H54 (cell line): ENCODE measurements at regions not wholly inside any gene's neighbourhood (a gene's known extent, or its start where the extent isn't known, plus 50 kb on each side); places are given as distances from the start of the nearest gene placed in this dataset.
A peak's percentile ranks its signal among the peaks of the same experiment; 100 is the strongest.

Source experiments
- DNase-seq: peaks from one replicate; pipeline ENCODE4 v3.0.0; 2011; ENCODE audit warnings: low spot score, mixed read lengths; ENCODE audit not compliant: insufficient read length
- FAIRE-seq: peaks from 3 replicates; lab custom pipeline; 2011; peaks lifted over from hg19 to GRCh38; lab: Jason Lieb, UNC
- POLR2A ChIP-seq: IDR thresholded peaks from 2 replicates; pipeline ENCODE4 v1.6.1; 2011; ENCODE audit warnings: low read depth, mild to moderate bottlenecking, low read length

DNA sequence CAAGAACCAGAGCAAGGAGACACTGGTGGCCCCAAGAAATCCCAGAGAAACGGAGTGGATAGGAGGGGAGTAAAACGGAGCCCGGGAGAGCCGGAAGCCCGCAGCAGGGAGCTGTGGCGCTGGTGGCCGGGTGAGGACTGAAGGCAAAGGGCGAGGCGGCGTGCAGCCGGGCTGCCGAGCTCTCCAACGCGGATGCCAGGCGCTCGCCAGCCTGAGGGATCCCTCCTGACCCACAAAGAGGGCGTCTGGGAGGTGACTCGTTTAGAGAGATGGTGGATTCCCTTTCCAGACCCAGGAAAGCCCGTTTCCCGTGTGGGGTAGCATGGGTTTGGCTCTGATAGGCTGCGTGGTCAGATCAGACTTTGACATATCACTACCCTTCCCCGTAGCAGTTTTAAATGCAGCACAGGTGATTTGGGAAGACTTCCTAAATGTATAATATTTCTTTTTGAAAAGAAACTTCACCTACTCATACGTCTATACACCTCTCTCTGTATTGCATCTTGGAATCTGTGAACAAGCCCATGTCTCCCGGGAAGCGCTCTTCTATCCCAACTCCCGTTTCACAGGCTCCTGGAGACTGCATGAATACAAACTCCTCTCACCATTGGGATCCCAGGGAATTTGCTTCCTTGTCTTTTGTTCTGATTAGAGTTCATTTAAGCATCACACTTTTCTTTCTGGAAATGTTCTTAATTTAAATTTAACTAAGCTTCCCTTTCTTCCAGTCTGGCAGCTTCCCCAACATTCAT, 158.1 kb downstream of the C9orf152 start:
- DNase-seq (no peak), FAIRE-seq (no peak)
- peak; percentile 31; the same call in 1 of the 2 replicates for TF ChIP-seq POLR2A

DNA sequence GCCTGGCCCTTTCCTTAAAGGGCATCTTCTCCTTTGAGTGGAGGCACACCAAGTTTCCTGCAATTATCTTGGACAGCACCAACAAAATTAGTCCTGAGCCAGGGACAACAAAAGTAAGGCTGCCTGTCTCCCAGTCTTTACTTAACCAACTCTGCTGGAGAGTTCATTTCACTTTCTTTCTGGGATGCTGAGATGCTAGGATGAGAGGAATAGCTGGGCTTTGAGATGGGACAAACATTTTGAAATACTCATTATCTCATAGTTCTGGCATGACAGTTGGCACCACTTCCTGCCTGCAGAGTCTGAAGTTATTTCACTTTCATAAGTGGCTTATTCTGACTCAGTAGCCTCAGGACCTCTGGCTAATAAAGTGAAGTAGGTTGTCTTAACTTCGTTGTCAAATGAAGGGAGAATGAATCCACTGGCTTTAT, 157.0 kb downstream of the C9orf152 start:
- FAIRE-seq (peak; percentile 94), DNase-seq (peak; percentile 56)
- no peak for TF ChIP-seq POLR2A

DNA sequence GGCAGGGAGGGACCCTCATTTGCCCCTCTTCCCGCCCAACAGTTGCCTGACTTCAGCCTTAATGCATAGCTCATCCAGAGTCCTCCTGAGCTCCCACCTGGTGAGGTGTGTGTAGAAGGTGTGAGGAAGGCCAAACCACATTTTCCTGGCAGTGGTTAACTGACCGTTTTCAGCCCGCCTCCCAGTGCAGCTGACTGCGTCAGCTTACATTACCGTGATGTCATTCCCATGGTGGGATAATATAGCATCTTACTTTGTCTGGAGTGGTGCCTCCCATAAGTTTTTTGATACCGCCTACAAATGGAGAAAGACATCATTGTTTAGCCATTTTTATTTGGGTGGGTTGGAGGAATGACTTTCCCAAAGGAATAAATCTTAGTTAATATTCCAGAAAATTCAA, 151.9 kb downstream of the C9orf152 start:
- TF ChIP-seq POLR2A: no peak
- FAIRE-seq (no peak), DNase-seq (no peak)

DNA sequence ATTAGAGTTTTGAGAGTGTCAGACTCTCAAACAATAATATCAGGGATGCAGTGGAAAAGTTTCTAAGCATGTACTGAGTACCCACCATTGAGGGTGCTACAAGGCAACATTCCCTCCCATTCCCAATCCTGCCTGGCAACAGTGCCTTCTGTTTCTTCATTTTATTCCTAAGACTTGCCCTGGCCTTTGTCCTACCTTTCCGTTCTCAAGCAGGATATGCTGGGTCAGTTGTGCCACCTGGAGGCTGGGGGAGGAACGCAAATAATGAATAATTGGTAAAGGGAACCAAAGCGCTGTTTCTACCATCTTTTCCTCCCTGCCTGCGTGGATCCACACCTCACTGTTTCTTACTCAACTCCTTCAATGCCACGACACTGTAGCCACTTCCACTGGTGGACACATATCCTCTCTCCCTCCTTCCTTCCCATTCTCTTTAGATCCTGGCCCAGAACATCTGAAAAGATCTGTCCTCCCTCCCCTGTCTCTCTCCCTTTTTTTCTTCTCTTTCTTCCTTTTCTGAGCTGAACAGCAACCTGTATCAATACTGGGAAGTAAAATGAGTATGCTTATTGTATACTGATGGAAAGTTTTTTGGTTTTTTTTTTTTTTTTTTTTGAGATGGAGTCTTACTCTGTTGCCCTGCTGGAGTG, 149.5 kb downstream of the C9orf152 start:
- DNase-seq (no peak), FAIRE-seq (peak; percentile 86)
- no peak for TF ChIP-seq POLR2A

DNA sequence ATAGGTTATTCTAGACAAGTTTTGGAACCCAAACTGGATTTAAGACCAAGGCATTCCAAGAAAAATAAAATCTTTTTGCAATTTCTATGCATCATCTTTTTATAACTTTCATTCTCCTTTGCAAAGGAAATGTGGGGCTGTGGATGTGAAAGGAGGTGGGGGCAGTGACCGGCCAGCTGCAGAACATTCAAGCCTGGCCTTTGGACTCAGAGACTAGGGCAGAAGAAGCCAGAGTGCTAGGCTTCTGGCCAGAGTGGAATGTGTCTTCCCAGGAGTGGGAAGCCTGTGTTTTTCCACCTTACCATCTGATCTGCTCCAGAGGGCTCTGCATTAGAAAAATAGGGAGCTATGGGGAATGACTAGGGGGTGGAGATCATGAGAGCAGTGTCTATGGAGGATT, 148.5 kb downstream of the C9orf152 start:
- FAIRE-seq (no peak), DNase-seq (no peak)
- no peak for TF ChIP-seq POLR2A

DNA sequence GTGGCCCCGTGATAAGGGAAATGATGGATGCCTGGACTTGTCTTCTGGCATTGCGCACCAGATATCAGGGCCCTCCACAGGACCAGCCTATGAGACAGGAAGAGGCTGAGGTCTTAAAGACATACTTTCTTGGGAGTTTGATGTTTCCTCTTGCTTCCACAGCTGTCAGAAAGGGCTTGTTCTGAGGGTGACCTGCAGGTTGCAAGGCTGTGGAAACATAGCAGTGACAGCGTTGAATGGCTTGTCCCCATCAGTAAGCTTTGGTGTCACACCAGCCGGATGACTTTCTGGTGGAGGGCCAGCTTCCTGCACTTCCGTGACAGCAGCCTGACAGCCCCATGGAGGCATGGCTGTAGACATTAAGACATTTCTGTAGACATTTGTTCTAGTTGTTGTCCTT, 143.2 kb downstream of the C9orf152 start:
- FAIRE-seq (no peak), DNase-seq (no peak)
- TF ChIP-seq POLR2A: no peak

DNA sequence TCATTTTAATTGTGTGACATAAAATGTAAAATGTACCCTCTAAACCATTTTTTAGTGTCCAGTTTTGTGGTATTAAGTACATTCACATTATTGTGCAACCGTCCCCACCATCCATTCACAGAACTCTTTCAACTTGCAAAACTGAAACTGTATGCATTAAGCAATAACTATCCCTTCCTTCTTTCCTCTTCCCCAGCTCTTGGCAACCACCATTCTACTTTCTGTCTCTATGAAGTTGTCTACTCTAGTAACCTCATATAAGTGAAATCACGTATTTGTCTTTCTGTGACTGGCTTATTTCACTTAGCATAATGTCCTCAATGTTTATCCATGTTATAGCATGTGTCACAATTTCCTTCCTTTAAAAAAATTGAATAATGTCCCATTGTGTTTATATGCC, 142.4 kb downstream of the C9orf152 start:
- TF ChIP-seq POLR2A: no peak
- FAIRE-seq: peak; percentile 15

DNA sequence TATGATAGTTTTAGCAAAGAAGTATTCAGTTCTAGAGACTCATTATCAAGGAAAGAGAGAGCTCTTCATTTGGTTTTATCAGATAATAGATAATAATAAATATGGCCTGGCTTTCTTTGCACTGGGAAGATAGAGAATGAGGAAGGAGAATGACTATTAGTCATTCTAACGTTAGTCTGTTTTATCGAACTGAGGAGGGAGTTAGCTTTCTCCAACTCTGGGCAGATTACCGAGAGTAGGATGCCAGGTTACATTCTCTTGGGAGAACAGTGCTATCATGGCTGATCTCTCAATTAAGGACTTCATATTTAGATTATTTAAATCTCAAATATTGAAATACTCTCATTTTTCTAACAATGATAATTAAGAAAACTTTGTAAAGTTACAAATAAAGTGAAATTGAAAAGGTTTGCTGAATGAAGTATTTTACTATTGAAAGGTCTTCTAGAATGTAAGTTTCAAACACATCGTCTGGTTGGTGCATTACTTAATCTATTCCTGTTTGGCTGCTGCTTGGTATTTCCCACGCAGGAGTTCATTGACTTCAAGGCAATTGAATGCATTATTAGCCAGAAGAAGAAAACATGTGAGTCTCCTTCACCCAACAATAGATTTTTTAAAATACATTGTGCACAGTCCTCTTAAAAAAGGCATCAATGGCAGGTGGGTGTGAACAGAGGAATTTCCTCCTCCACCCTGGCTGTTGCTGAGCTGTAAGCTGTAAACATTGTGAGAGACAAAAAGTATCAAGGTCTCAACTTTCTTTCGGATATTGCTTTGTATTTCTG, 140.8 kb downstream of the C9orf152 start:
- no peak for TF ChIP-seq POLR2A
- DNase-seq (no peak), FAIRE-seq (no peak)

More for the DNA sequence above, 142.4 kb downstream of the C9orf152 start:
- no peak for DNase-seq

DNA sequence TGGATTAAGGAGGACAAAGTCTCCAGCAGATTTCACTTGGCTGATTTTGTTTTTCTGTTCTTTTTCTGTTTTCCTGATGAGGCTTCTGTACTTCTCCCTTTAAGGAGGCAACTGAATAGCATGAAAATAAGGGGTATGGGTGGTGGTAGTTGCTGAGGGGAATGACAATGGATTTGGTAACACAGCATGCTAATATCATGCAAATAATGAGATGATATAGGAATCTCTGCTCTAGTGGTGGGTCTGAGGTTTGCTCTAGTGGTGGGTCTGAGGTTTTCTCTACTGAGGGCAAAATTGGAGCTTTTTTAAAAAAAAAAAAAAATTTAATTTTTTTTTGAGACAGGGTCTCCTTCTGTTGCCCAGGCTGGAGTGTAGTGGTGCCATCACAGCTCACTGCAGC, 139.7 kb downstream of the C9orf152 start:
- no peak for FAIRE-seq
- DNase-seq: no peak
- no peak for TF ChIP-seq POLR2A

DNA sequence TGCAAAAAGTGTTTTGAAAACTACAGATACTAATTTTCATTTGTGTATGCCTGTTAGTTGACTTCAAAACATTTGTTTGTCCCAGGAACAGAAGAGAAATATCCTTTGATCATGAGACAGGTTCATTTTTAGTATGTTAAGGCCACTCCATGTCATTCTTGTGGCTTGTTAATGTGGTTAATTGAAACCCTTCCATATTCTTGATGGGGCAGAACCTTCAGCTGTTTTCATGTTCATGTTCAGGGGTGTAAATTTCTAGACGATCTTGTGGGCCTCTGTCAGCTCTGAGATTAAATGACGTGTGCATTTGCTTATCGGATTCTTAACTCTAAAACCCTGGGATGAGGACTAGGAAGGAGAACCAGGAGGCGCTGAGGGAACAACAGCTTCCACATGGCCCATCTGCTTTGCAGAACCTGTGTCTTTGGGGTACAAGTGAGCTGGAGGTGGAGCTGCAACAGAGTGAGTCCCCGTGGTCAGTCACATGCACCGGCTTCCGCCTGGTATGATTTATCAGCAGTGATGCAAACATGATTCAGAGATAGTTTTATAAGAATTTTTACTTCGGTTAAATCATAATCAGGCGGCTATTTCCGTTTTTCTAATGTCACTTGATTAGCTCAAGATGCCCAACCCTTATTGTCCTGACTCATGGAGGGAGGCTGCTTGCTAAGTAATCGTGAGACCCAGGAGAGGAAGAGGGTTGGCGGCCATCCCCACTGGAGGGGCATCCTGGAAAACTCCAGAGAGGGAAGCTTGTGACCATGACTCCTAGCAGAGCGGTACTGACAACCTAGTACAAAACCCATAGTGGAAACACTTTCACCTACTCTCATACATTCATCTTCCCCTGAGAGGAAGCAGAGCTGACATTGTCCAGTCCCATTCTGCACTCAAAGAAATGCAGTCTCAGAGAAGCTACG, 138.4 kb downstream of the C9orf152 start:
- FAIRE-seq (peak; percentile 99), DNase-seq (peak; percentile 62)
- no peak for TF ChIP-seq POLR2A

DNA sequence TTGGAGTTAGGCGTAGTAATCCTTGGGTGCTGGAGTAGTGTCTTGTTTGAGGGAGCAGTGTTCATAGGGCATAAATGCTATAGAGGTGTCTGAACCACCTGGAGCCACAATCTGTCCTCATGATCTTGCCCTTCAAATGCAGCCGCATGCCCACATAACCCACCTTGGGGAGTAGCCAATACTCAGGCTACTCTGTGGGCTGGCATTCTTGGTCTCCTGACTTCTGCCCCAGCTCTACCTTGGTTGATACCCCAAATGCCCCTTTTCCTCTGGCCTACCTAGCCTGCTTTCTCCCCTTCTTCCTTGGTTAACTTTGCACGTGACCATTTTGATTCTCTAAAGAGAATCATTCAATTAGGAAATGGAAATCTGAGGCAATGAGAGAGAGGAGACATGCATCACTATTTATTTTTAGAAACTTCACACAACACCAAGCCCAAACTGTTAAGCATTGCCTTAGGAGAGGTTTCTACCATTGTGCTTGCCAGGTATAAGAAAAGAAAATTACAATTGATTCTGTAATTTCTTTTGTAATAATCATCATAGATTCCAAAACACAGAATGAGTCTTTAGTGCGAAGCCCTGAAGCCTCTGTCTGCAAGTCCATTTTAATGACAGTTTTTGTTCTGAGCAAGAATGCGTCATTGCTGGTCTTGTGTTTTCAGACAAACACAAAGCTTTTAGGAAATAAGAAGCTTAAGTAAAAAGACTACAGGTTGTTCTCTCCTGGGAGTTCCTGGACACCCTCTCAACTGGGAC, 135.2 kb downstream of the C9orf152 start:
- TF ChIP-seq POLR2A: no peak
- FAIRE-seq: no peak
- DNase-seq: no peak

DNA sequence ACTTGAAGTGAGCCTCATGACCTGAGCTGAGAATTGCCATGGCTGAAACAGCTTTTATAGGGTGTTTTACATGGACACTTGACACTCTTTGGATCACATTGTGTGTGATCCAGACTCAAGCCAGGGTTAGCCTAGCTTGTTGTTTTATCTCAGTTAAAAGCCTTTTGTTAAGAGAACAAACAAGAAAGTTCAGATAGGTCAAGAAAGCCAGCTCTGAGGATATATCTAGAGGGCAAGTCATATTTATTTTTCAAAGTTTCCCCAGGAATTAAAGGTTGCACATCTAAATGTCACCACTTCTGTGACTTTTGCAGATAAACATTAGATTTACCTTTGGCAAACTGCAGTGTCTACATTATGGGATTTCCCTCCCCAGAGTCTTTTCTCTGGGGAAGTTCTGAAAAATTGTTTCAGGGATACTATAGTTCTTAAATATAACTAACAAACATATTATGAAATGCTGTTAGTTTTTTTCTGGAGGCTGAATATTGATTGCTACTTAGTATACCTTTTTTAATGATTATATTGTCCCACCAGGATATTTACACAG, 134.5 kb downstream of the C9orf152 start:
- FAIRE-seq (no peak), DNase-seq (no peak)
- no peak for TF ChIP-seq POLR2A
